ENCODE measurements at regions not wholly inside any gene's neighbourhood (a gene's known extent, or its start where the extent isn't known, plus 50 kb on each side); places are given as distances from the start of the nearest gene placed in this dataset.

GRCh38 chr15:62603742-62604141, 438.7 kb upstream of the C2CD4B start:
- no peak overlapping the region for H3K4me3 Mint-ChIP-seq
- no peaks in the 10 kb centered on the region for H3K4me1 Mint-ChIP-seq
- peaks cover 0 to 9% (median 0%) of the 10 kb centered on the region in 7 donors for H3K9me3 Mint-ChIP-seq
- no peak for DNase-seq
- no peak for ATAC-seq (ENCODE audit: low read depth in 2 of 2)
- no peak overlapping the region for H3K27ac Mint-ChIP-seq
- H3K36me3 Mint-ChIP-seq: no peaks in the 10 kb centered on the region
- H3K27me3 Mint-ChIP-seq: peaks cover 8 to 26% (median 20%) of the 10 kb centered on the region in 3 donors

GRCh38 chr15:62605282-62605681, 437.3 kb upstream of the TPM1 start:
- Mint-ChIP-seq H3K9me3 (peaks cover 0 to 9% (median 0%) of the 10 kb centered on the region in 7 donors), H3K27ac (no peak overlapping the region), H3K27me3 (peaks cover 2 to 23% (median 21%) of the 10 kb centered on the region in 3 donors), H3K4me3 (no peak overlapping the region), H3K36me3 (no peaks in the 10 kb centered on the region), H3K4me1 (no peaks in the 10 kb centered on the region)
- no peak for ATAC-seq (ENCODE audit: low read depth in 2 of 2)
- no peak for DNase-seq

GRCh38 chr15:62606376-62607113, 436.0 kb upstream of the TPM1 start:
- no peak overlapping the region for H3K27ac Mint-ChIP-seq
- H3K4me1 Mint-ChIP-seq: no peaks in the 10 kb centered on the region
- DNase-seq: no peak
- no peak for ATAC-seq (ENCODE audit: low read depth in 2 of 2)
- peaks cover 0 to 9% (median 0%) of the 10 kb centered on the region in 7 donors for H3K9me3 Mint-ChIP-seq
- H3K27me3 Mint-ChIP-seq: peaks cover 0 to 33% (median 20%) of the 10 kb centered on the region in 3 donors
- H3K36me3 Mint-ChIP-seq: no peaks in the 10 kb centered on the region
- no peak overlapping the region for H3K4me3 Mint-ChIP-seq

- Mint-ChIP-seq H3K27me3 (peaks cover 0 to 33% (median 20%) of the 10 kb centered on the region in 3 donors), H3K9me3 (peaks cover 0 to 9% (median 0%) of the 10 kb centered on the region in 7 donors), H3K27ac (no peak overlapping the region), H3K36me3 (no peaks in the 10 kb centered on the region), H3K4me3 (no peak overlapping the region), H3K4me1 (no peaks in the 10 kb centered on the region)
- DNase-seq: no peak
- no peak for ATAC-seq (ENCODE audit: low read depth in 2 of 2)
Observed at GRCh38 chr15:62607114-62607462, 435.5 kb upstream of the TPM1 start.

GRCh38 chr15:62607643-62608042, 434.9 kb upstream of the TPM1 start:
- H3K4me3 Mint-ChIP-seq: no peak overlapping the region
- H3K36me3 Mint-ChIP-seq: no peaks in the 10 kb centered on the region
- DNase-seq (no peak), ATAC-seq (ENCODE audit: low read depth in 2 of 2) (no peak)
- peaks cover 0 to 9% (median 0%) of the 10 kb centered on the region in 7 donors for H3K9me3 Mint-ChIP-seq
- peaks cover 0 to 33% (median 20%) of the 10 kb centered on the region in 3 donors for H3K27me3 Mint-ChIP-seq
- no peaks in the 10 kb centered on the region for H3K4me1 Mint-ChIP-seq
- H3K27ac Mint-ChIP-seq: no peak overlapping the region

- Mint-ChIP-seq H3K4me3 (no peak overlapping the region), H3K27me3 (peaks cover 0 to 33% (median 20%) of the 10 kb centered on the region in 3 donors), H3K4me1 (no peaks in the 10 kb centered on the region), H3K36me3 (no peaks in the 10 kb centered on the region), H3K27ac (peak overlapping the region in 1 of 6 donors; percentile 51), H3K9me3 (peaks cover 0 to 9% (median 0%) of the 10 kb centered on the region in 7 donors)
- no peak for ATAC-seq (ENCODE audit: low read depth in 2 of 2)
- DNase-seq: no peak
Observed at GRCh38 chr15:62608369-62608768, 434.2 kb upstream of the TPM1 start.

GRCh38 chr15:62610265-62610869, 432.2 kb upstream of the TPM1 start:
- DNase-seq (no peak), ATAC-seq (ENCODE audit: low read depth in 2 of 2) (no peak)
- Mint-ChIP-seq H3K27me3 (peaks cover 0 to 33% (median 20%) of the 10 kb centered on the region in 3 donors), H3K4me1 (no peaks in the 10 kb centered on the region), H3K4me3 (no peak overlapping the region), H3K9me3 (peaks cover 0 to 9% (median 0%) of the 10 kb centered on the region in 7 donors), H3K36me3 (no peaks in the 10 kb centered on the region), H3K27ac (peak overlapping the region in 1 of 6 donors; percentile 71)

GRCh38 chr15:62611002-62611401, 431.5 kb upstream of the TPM1 start:
- DNase-seq (no peak), ATAC-seq (ENCODE audit: low read depth in 2 of 2) (no peak)
- Mint-ChIP-seq H3K27ac (no peak overlapping the region), H3K36me3 (no peaks in the 10 kb centered on the region), H3K4me1 (no peaks in the 10 kb centered on the region), H3K27me3 (peaks cover 0 to 33% (median 20%) of the 10 kb centered on the region in 3 donors), H3K9me3 (peaks cover 0 to 9% (median 0%) of the 10 kb centered on the region in 7 donors), H3K4me3 (no peak overlapping the region)

- Mint-ChIP-seq H3K4me1 (no peaks in the 10 kb centered on the region), H3K36me3 (no peaks in the 10 kb centered on the region), H3K27ac (no peak overlapping the region), H3K4me3 (no peak overlapping the region), H3K9me3 (peaks cover 0 to 4% (median 0%) of the 10 kb centered on the region in 7 donors), H3K27me3 (peaks cover 0 to 26% (median 20%) of the 10 kb centered on the region in 3 donors)
- ATAC-seq (ENCODE audit: low read depth in 2 of 2) (no peak), DNase-seq (no peak)
Observed at GRCh38 chr15:62612183-62612733, 430.3 kb upstream of the TPM1 start.

- no peak for DNase-seq
- no peak for ATAC-seq (ENCODE audit: low read depth in 2 of 2)
- Mint-ChIP-seq H3K27me3 (peaks cover 0 to 22% (median 17%) of the 10 kb centered on the region in 3 donors), H3K9me3 (no peaks in the 10 kb centered on the region), H3K27ac (no peak overlapping the region), H3K4me3 (no peak overlapping the region), H3K4me1 (no peaks in the 10 kb centered on the region), H3K36me3 (no peaks in the 10 kb centered on the region)
Observed at GRCh38 chr15:62612771-62613170, 429.8 kb upstream of the TPM1 start.

- DNase-seq: no peak
- Mint-ChIP-seq H3K4me3 (no peak overlapping the region), H3K36me3 (no peaks in the 10 kb centered on the region), H3K27me3 (no peaks in the 10 kb centered on the region), H3K27ac (peak overlapping the region in 1 of 6 donors; percentile 62), H3K9me3 (no peaks in the 10 kb centered on the region), H3K4me1 (no peaks in the 10 kb centered on the region)
- ATAC-seq (ENCODE audit: low read depth in 2 of 2): no peak
Observed at GRCh38 chr15:62616746-62617145, 425.8 kb upstream of the TPM1 start.

GRCh38 chr15:62617741-62618140, 424.8 kb upstream of the TPM1 start:
- no peak overlapping the region for H3K27ac Mint-ChIP-seq
- ATAC-seq (ENCODE audit: low read depth in 2 of 2) (no peak), DNase-seq (no peak)
- no peaks in the 10 kb centered on the region for H3K36me3 Mint-ChIP-seq
- no peak overlapping the region for H3K4me3 Mint-ChIP-seq
- no peaks in the 10 kb centered on the region for H3K4me1 Mint-ChIP-seq
- no peaks in the 10 kb centered on the region for H3K9me3 Mint-ChIP-seq
- no peaks in the 10 kb centered on the region for H3K27me3 Mint-ChIP-seq

GRCh38 chr15:62618432-62618831, 424.1 kb upstream of the TPM1 start:
- DNase-seq (no peak), ATAC-seq (ENCODE audit: low read depth in 2 of 2) (no peak)
- Mint-ChIP-seq H3K27ac (no peak overlapping the region), H3K4me3 (no peak overlapping the region), H3K9me3 (no peaks in the 10 kb centered on the region), H3K4me1 (no peaks in the 10 kb centered on the region), H3K36me3 (no peaks in the 10 kb centered on the region), H3K27me3 (no peaks in the 10 kb centered on the region)

All from naive B cell (primary cell).